Esophagus muscularis mucosa (tissue), 4 donors: ENCODE measurements at regions not wholly inside any gene's neighbourhood (a gene's known extent, or its start where the extent isn't known, plus 50 kb on each side); places are given as distances from the start of the nearest gene placed in this dataset.

Experiments
- EP300 ChIP-seq: sonication (generic); formaldehyde crosslinking; IDR thresholded peaks from one replicate; pipeline ENCODE4 v1.6.1; 2017; ENCODE audit warnings: antibody characterized with exemption
- POLR2A ChIP-seq: fragments of 450-650 bp; IDR thresholded peaks from one replicate; pipeline ENCODE4 v1.6.1; 2017; ENCODE audit warnings: antibody characterized with exemption, moderate library complexity, mild to moderate bottlenecking, low read depth
- POLR2AphosphoS5 ChIP-seq, 2 donors: sonication (generic); formaldehyde crosslinking; IDR thresholded peaks; one replicate each; pipeline ENCODE4 v1.6.1; 2017; ENCODE audit warnings: antibody characterized with exemption in 2 of 2
- TF ChIP-seq, protein P1 (sequence below), 3 experiments: fragments of 200-600 bp in 2 of 3; fragments of 450-650 bp in 1 of 3; sonication (generic) in 2 of 3; IDR thresholded peaks; one replicate each; pipeline ENCODE4 v1.5.1; 2017 to 2019; ENCODE audit warnings: antibody characterized with exemption in 3 of 3, mild to moderate bottlenecking in 2 of 3, moderate library complexity in 1 of 3

- TF ChIP-seq, protein P1, sequence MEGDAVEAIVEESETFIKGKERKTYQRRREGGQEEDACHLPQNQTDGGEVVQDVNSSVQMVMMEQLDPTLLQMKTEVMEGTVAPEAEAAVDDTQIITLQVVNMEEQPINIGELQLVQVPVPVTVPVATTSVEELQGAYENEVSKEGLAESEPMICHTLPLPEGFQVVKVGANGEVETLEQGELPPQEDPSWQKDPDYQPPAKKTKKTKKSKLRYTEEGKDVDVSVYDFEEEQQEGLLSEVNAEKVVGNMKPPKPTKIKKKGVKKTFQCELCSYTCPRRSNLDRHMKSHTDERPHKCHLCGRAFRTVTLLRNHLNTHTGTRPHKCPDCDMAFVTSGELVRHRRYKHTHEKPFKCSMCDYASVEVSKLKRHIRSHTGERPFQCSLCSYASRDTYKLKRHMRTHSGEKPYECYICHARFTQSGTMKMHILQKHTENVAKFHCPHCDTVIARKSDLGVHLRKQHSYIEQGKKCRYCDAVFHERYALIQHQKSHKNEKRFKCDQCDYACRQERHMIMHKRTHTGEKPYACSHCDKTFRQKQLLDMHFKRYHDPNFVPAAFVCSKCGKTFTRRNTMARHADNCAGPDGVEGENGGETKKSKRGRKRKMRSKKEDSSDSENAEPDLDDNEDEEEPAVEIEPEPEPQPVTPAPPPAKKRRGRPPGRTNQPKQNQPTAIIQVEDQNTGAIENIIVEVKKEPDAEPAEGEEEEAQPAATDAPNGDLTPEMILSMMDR (IDR thresholded peaks at IDR 0.05) = no peak
- TF ChIP-seq POLR2AphosphoS5 (IDR thresholded peaks at IDR 0.05) = no peak
- TF ChIP-seq POLR2A = no peak
- TF ChIP-seq EP300 = no peak
These were observed 286.4 kb upstream of the TENM4 start for GRCh38 chr11:79727221-79727620.
